Anterior cingulate cortex (tissue), 58 donors: ENCODE measurements at regions not wholly inside any gene's neighbourhood (a gene's known extent, or its start where the extent isn't known, plus 50 kb on each side); places are given as distances from the start of the nearest gene placed in this dataset.

Experiments used
- DNase-seq, 58 donors: peaks; one replicate each; lab custom pipeline; 2025; lab: John Stamatoyannopoulos, UW

DNA sequence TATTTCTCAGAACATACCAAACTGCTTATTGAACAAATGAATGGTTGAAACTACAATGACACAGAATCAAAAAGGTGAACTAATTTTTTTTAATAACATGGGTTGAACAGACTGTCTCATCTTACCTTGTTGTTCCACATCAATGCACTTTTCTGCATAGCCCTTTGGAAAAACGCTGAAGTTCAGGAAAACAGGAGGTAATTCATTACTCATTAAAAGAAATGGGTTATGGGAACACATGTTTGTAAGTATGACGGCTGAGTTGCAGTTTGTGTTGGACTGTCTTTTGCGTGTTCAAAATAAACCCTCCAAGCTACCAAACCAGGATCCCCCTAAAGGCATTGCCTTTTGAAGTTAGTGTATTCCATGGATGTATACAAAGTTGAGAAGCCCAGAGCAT, 514.9 kb upstream of the PKN2 start:
- DNase-seq: no peak

DNA sequence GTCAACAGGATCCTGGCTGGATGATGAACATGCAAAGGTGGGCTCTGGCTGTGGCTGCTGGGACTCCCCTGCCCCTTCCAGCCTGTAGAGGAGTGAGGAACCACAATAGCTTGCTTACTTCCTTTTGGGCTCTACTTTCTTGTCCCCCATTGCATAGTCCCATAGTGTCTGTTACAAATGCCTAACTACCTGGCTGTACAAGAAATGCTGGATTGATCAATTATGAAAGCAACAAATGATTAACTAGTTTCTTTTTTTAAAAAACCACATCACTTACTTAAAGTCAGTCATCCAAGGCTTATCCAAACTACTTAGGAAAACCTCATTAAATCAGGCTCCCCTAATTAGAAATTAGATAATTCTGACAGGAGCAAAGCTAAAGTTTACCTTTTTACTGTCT, 514.1 kb upstream of the PKN2 start:
- no peak for DNase-seq

DNA sequence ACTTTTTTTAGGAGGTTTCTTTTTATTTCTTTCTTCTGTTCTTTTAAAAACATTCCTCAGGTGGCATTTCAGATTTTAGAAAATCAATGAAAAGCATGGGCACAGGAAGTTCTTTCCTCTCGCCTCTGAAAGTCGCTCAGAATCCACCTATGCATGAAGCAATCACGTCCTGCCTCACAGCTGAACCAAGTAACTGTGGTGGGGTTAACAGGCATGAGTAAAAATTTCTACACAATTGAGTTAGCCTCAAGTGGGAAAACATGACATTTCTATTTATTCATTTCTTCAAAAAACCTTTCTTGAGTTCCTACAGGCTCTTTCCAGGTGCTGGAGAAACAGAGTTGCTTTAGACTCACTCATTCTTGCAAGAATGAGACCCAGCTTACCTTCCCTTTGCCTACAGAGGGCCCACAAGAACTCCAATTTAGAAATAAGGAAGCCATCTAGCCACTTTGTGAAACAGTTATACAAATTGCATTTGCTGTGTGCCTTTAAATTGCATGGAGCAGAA, 508.9 kb upstream of the PKN2 start:
- DNase-seq: no peak

DNA sequence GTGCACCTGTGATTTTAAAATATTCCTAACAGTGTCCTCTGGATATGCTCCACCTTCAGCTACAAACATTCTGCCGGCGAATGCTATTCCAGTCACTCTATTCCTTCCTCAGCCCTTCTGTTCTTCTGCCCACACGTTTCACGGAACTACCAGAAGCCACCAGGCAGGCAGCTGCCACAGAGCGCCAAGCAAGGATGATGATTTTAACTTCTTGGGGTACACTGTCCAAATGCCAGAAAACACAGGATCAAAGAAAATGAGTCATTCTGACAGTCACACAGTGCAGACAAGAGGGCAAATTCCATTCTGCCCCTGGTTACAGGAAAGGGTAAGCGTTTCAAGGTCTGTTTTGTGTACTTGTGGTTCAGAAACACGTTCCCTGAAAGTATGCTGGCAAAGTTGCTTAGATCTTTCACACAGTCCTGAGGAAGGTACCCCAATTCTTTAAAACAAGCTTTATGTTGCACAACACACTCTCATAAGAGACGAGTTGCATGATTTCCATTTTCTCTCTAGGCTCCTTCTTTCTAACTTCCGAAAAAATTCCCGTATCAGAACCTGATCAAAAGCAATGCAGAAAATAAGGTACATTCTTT, 508.3 kb upstream of the PKN2 start:
- peak in 38 of 58 donors; percentile 1 to 80 (median 28) for DNase-seq

DNA sequence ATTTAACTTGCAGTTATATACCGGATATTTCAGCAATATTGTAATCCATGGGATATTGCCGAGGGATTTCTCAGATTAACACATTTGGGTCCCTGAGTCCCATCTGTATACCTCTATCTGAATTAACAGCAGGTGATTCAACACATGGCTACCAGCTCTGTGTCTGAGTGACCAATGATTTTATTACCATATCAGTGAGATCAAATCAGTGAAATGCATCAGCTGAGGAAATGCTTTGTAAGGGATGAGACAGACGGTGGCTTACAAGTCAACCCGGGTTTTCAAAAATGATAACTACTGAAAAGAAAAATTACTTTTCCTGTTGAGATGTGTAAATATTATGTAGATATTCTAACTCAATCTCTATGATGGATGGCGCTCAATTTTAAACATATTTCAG, 504.1 kb upstream of the PKN2 start:
- DNase-seq: no peak

DNA sequence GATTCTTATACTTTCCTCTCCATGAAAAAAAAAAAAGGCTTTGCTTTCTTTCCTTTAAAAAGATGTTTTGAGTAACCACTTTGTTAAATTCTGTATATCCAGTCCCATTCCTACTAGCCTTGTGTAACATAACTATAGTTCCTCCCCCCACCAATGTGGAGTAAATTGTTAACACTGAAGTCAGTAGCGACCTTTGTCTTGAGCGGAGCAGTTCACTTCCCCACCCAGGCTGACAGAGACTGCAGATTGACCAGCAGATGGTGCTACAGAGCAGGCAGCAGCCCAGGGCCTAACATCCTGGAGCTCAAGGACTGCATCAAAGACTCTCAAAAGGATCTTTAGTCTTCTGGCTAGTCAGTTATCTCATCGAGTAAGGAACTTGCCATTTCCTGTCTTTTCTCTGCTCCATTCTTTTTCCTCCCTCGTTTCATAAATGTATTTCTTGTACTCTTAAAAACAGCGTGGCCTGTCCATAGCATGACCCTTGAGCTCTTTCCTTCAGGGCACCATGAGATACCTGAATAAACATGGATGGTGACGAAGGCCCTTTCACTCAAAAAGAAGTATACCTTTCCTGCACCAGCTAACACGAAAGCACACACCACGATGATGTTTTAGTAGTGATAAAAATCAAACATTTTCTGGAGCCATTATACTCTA, 503.5 kb upstream of the PKN2 start:
- peak in 53 of 58 donors; percentile 5 to 78 (median 49) for DNase-seq

DNA sequence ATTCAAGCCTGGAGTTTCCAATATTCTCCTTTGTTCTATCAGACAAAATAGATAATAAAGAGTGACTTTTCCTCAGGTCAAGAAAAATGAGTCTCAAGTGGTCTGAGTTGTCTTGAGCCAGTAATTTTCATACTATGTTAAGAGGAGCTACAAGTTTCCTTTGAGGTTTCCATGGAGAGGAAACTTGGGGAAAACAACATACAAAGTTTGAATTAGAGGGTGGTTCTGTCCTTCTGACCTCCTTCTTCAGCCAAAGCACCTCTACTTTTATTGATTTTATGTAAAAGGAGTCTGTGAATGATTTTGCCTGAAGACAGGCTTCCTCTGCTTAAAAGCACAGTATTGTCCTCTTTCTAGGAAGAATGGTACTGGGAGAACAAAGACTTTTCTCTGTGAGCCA, 497.2 kb upstream of the PKN2 start:
- DNase-seq: no peak

DNA sequence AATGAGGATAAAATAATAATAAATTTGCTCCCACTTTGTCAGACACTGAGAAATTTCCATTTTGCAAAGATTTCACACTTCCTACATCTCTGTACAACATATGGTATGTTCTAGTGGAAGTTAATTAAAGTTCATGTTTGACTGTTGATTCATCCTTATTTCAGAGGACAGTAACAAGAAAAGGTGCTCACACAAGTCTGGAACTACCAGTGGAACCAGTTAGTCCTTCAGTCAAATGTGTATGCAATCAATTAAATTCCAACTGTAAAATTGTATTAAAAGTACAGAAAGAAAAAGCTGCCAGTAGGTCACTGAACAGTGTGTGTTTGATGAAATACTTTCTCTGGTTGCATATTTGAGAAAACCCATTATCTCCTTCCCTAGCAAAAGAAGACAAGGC, 496.0 kb upstream of the PKN2 start:
- no peak for DNase-seq

DNA sequence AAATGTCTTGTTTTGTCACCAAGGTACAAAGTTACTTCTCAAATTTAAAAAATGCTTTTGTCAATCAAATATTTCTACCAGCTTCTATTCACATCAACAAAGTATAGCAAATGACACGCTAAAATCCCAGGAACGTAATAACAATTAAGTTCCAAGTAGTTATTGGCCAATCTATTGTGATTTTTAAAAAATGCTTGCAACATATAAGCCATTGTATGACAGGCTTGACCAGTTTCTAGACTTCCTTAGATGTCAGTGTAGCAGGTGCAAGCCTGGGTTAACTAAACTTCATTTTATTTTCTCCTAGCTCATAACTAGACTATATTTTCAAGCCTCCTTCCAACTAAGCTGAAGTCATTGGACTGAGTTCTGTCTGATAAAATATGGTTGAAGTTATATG, 494.5 kb upstream of the PKN2 start:
- peak in 1 of 58 donors; percentile 3 for DNase-seq

DNA sequence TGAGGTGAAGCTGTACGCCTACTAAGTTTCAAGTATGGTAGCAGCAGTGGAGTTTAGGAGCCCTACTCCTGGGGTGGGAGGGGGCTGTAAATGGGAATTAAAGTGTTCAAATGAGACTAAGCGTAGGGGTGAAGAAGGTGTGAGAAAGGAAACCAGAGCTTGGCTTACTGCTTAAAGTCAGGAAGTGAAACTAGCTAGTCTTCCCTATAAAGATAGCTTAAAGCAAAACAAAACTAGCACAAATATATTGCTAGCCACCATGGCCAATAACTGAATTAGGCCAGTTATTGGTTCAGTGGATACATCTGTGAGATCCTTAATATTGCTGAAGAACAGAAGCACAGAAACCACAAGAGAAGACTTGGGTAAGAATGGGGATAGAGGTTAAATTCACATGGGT, 492.2 kb upstream of the PKN2 start:
- no peak for DNase-seq

DNA sequence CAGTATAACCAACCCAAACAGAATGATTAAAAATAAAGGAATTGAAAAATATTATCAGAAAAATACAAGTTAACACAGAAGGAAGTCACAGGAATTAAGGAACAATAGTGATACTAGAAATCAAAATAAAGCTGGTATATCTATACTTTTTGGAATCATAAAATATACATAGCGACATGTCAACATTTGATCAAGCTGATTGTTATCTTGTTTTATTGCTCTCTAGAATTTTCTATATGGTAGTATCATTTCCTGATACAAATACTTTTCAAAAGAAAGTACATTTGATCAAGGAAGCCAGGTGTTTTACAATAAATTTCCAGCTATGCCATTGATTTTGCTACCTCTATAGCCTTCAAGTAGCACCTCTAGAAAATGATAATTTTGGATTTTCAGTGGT, 489.5 kb upstream of the PKN2 start:
- no peak for DNase-seq

DNA sequence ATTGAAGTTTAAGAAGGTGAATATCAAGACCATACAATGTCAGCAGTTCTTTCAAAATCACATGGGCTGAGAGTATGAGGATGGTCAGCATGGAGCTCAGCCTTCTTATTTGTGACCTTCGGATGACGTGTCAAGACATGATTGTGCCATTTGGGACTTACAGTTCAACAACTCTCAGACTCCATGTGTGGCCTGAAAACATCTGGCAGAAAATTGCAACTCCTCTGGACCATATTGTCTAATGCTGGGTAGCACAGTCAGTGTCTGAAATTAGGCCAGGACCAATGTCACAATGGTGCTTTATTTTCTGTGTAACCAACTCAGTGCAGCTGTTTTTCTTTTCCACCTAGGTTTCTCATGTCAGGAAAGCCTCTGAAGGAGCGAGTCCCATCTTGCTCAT, 483.5 kb upstream of the PKN2 start:
- no peak for DNase-seq

DNA sequence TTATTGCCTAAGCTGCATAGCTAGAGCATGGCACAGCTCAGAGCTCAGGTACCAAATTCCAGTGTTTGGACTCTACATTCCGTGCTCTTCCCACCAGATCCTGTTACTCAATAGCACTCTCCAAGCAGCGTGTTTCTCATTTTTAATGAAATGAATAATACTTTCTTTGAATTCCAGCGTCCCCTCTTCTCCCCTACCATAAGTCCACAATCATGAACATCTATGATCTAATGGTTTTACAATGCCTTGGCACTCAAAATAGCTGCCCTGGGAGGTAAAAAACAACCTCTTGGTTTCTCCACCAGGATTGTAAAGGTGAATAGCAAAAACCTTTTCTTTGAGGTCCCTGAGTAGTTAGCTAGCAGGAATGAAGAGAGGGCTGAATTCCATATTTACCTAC, 480.0 kb upstream of the PKN2 start:
- DNase-seq: no peak

DNA sequence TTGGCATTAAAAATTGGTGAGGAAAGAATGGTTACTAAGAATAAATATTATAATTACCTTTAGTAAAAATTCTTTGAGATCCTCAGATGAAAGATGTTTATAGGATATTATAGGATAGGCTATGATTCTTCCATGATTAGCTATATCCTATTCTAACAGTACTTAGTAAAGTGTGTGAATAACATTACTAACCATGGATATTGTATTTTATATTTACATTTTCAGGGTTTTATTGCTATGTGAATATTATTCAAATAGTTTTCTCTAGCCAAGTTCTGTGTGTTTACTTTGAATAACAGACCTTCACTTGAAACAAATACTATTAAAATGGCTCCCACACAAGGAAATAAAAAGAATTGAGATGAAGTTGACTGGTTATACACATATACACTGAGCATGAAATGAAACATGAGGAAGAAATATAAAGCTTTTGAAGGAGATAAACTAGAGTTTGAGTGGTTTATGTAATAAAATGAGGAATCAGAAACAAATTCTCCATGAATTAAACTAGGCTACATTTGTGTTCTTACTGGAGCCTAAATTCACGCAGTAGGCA, 479.4 kb upstream of the PKN2 start:
- DNase-seq: no peak

DNA sequence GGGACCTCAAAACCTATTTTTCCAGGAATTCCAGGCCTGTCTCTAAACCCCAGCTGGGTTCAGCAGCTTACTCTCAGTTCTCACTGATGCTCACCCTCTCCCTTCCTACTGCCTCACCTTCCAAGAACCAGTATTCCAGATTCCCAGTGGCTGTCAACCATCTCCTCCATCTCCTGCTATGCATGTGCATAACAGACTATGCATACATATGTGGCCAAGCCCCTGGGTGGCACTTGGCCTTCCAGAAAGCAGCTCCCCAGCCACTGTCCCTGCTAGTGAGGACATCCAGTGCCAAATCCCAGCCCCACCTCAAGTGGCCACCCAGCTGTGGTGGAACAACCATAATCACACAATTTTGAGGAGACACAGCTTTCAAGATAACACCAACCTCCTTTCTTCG, 475.7 kb upstream of the PKN2 start:
- no peak for DNase-seq

DNA sequence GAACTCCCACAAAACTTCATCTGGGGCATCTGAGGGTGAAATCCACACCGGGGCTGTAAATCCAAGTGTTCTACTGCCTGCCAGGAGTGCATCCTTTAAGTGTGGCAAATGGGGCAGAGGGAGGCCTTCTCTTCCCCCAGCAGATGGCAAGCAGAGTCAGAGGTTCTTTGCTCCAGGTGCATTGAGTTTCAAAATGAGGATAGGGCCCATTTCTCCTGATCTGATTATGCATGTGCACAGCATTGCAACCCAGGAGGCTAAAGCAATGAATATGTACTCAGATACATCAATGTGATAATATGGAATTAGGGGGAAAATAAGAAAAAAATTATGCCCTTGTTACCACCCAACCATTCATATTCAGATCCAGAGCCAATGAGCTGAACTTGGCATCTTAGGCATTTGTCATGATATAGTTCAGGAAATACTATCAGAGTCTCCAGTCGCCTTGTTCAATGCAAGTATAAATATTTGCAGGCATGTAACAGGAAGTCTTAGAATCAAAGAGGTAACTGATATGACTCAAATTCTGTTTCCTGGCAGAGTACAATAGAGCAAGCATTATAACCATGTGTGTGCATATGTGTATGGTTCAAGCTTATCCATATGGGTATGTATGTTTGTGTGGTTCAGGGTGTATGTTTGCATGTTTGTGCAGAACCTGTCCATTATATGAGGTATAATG, 473.8 kb upstream of the PKN2 start:
- DNase-seq: no peak

DNA sequence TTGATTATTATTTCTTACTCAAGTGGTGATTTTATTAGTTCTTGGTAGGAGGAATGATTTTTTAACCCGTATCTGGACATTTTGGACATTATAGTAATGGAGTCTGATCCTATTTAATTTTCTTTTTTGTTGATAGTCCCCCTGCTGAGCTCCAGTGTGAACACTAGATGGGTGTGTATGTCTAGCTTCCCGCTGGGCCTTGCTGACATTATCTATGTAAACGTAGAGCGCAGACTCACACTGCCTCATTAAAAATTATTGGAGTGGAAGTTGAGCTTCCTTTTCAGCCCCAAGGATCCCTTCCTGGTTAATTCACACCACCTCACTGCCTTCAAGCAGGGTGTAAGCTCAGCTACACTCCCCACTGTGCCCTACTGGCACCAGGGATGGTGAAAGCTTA, 467.6 kb upstream of the PKN2 start:
- DNase-seq: no peak

DNA sequence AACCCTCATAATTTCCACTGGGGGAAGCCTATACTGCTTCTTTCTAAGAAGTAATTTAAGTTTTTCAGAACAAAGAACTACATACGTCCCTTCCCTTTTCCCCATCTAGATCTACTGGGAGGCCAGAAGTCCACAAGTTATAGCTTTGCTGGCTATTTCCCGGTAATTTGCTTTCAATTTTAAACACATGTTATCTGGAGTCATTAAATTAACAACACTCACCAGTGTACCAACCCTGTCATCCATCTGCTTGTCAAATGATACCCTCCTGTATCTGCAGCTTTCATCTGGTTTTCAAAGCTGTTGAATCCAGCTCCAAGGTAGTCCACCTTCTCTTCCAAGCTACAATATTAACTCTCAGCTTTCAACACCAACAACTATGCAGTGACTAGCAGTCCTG, 466.7 kb upstream of the PKN2 start:
- DNase-seq: no peak

DNA sequence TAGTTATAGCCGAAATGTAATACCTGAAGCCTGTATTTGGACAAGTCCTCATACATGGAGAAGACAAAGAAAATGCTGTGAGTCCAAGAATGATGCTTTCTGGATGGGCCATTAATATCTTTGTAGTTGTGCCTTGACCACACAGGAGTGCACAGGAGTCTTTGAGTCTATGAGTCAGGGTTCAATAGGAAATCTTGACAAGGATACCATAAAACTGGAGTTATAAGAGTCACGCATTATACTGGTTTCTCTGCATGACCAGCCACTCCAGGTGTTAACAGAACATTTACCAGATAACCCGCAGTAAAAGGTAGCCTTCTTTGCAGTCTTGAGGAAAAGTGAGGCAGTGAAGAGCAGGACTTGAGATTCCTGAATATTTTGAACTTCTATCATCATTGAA, 464.6 kb upstream of the PKN2 start:
- no peak for DNase-seq

DNA sequence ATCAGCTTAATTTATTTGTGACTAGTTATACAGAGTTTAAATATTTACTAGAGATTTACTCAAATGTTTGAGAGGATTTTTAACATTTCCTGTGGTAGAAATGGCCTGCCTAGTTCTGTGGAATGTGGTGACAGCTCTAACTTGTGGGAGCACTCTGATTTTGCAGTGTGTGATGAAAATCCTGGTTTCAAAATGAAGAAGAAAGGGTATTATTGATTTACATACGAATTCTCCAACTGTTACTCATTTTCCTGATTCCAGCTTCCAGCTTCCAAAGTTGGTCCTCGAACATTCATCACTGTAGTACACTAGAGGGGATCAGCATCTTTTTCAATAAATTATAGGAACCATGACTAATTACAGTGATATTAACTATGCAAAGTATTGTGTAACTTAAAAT, 462.7 kb upstream of the PKN2 start:
- DNase-seq: no peak

DNA sequence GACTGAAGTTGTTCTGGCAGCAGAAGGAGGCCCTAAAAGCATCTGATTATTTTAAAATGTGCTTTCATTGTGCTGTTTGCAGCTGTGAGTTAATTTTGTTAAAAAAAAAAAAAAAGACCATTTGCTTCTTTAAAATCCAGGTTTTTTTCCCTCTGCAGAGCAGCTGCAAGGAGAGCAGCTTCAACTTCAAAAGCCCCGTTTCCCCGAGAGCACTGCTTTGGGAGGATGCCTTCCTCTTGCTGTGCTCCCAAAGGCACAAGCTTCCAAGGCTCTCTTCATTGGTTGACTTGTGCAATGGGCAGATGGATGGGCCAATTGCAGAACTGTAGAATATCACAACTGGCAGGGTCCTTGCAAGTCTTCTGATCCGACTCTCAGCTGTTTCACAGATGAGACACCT, 459.2 kb upstream of the PKN2 start:
- peak in 1 of 58 donors; percentile 3 for DNase-seq

DNA sequence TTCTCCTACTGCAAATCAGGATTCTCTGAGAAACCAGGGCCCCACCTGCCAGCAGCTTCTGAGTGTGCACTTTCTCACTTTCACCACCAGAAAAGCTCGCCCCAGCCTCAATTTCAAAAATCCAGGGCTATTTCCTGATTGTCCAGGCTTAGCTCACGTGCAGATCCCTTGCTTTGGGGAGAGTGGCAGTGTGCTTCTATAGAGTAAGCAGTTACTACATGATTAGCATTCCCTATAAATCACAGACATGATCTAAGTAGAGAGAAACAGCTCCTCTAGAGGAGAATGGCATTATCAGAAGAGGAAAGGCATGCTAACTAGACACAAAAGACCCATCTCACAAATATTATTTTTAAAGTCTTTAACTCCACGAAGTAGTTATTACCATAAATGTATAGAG, 456.0 kb upstream of the PKN2 start:
- peak in 1 of 58 donors; percentile 1 for DNase-seq
